Naive B cell (primary cell): ENCODE measurements at regions not wholly inside any gene's neighbourhood (a gene's known extent, or its start where the extent isn't known, plus 50 kb on each side); places are given as distances from the start of the nearest gene placed in this dataset.

Experiments used
- ATAC-seq, 2 donors: fragments of 150-1000 bp; cut with Tn5 transposase; 2 replicates each; pipeline ENCODE4 v1.10.0; 2021; ENCODE audit warnings: low read depth in 2 of 2, mild to moderate bottlenecking in 2 of 2, moderate library complexity in 2 of 2
- DNase-seq: peaks from one replicate; pipeline ENCODE4 v3.0.0; 2022
- H3K27ac Mint-ChIP-seq, 6 donors: one replicate each; pipeline ENCODE4 v1.8.0; 2020 to 2022; ENCODE audit warnings: mild to moderate bottlenecking in 6 of 6, mixed read lengths in 6 of 6, moderate library complexity in 5 of 6, inconsistent platforms in 2 of 6
- H3K27me3 Mint-ChIP-seq, 3 donors: one replicate each; pipeline ENCODE4 v1.8.0; 2021 to 2022; ENCODE audit warnings: mixed read lengths in 3 of 3, mild to moderate bottlenecking in 1 of 3
- H3K36me3 Mint-ChIP-seq, 2 donors: one replicate each; pipeline ENCODE4 v1.8.0; 2020 to 2022; ENCODE audit warnings: mixed read lengths in 2 of 2, inconsistent platforms in 1 of 2, mild to moderate bottlenecking in 1 of 2
- H3K4me1 Mint-ChIP-seq, 3 donors: one replicate each; pipeline ENCODE4 v1.8.0; 2020 to 2022; ENCODE audit warnings: mixed read lengths in 3 of 3, inconsistent platforms in 1 of 3, mild to moderate bottlenecking in 1 of 3, moderate library complexity in 1 of 3
- H3K4me3 Mint-ChIP-seq, 8 donors: one replicate each; pipeline ENCODE4 v1.8.0; 2020 to 2022; ENCODE audit warnings: mild to moderate bottlenecking in 8 of 8, mixed read lengths in 8 of 8, moderate library complexity in 8 of 8, inconsistent platforms in 2 of 8
- H3K9me3 Mint-ChIP-seq, 7 donors: one replicate each; pipeline ENCODE4 v1.8.0; 2020 to 2022; ENCODE audit warnings: mixed read lengths in 7 of 7, mild to moderate bottlenecking in 5 of 7, inconsistent platforms in 2 of 7, moderate library complexity in 1 of 7

DNA sequence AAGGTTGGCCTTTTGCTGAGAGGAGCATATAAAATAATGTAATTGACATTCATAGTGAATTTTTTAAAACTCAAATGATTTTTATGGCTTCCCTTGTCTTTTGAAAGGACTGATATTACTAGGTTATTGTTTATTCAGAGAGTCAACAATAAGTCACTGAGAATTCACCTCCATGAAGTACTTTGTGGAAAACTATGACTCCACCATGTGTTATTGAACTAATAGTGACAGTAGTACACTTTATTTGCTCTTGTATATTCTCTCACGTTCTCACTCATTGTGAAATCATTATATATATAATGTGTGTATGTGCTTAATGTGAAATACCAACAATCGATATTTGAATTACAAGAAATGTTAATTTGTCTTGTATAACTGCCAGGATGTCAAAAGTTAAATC is 267.4 kb upstream of the CCDC179 start:
- Mint-ChIP-seq H3K9me3 (peaks cover 4 to 10% (median 6%) of the 10 kb centered on the region in 7 donors), H3K27me3 (no peaks in the 10 kb centered on the region), H3K4me3 (no peak overlapping the region), H3K36me3 (peaks cover 0 to 2% of the 10 kb centered on the region in 2 donors), H3K4me1 (no peaks in the 10 kb centered on the region), H3K27ac (no peak overlapping the region)
- ATAC-seq (no peak), DNase-seq (no peak)

DNA sequence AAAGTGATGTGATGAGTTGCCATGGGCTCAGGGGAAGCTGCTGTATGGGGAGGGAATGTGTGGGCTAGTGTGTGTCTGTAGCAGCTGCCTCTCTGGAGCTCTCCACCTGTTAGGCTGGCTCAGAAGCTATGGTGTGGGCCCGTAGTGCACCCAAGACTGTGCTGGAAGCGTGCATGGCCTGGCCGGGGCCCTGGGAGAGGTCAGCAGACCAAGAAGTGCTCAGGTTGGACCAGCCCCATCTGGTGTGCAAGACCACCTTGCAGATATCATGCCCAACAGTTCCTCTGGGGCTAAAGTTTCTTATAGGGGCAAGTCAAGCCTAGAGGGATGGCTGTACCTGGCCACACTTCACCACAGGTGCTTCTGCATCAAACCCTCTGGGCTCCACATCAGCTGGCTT is 274.4 kb upstream of the CCDC179 start:
- Mint-ChIP-seq H3K27me3 (no peaks in the 10 kb centered on the region), H3K4me1 (no peaks in the 10 kb centered on the region), H3K27ac (no peak overlapping the region), H3K4me3 (no peak overlapping the region), H3K9me3 (peaks cover 7 to 20% (median 14%) of the 10 kb centered on the region in 7 donors), H3K36me3 (peaks cover 0 to 4% of the 10 kb centered on the region in 2 donors)
- DNase-seq (no peak), ATAC-seq (no peak)

DNA sequence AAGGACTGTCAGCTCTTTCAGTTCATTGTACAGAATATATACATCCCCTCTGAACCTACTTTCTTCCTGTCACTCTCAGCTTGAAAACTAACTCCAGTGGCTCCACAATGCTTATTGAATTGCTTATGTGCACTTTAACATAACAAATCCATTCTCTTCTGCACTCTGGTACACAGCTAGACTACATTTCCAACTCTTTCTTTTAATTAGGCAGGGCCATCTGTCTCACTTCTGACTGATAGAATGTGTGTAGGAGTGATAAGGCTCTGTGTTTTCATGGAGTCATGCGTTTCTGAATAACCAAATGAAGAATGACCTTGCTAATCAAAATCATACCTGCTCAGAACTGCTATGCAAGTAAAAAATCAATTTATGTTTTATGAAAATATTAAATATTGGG is 278.5 kb upstream of the CCDC179 start:
- no peak overlapping the region for H3K4me3 Mint-ChIP-seq
- ATAC-seq (no peak), DNase-seq (no peak)
- H3K27me3 Mint-ChIP-seq, result no peaks in the 10 kb centered on the region
- no peaks in the 10 kb centered on the region for H3K4me1 Mint-ChIP-seq
- peaks cover 0 to 12% (median 4%) of the 10 kb centered on the region in 7 donors for H3K9me3 Mint-ChIP-seq
- H3K36me3 Mint-ChIP-seq, result no peaks in the 10 kb centered on the region
- H3K27ac Mint-ChIP-seq, result no peak overlapping the region

DNA sequence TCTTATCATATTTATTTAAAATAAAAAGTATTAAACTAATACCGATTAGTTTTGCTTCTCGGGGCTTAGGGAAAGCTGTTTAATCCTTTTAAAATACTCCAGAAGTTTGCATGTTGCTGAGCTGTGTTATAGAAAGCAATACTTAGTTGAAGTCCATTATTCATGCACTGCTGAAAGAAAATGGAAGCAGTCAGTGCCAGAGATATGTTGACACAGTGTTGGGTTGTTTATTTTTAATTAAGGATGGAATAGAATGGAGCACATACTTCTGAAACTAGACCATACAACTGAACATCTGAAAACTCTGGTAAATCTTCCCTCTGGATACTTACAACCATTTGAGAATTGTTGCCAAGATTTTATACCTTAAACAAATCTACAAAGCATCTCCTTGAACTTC is 282.7 kb upstream of the CCDC179 start:
- H3K36me3 Mint-ChIP-seq, result no peaks in the 10 kb centered on the region
- no peak for ATAC-seq
- H3K4me1 Mint-ChIP-seq, result no peaks in the 10 kb centered on the region

DNA sequence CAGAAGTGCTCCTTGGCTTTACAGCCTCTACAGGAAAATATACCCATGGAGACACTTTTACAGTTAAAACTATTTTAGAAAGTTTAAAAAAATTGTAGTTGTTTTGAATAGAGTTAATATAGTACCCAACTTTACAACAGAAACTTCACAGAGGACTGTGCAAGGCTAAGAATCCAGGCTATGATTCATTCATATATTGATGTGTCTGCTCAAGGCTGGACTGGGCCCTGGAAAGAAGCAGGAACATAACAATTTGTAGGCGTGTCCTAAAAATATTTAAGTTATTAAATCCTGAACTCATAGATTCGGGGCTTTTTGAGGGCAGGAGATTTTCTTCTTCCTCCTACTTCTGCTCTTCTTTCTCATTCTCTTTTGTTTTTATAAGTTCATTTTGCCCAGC is 291.5 kb upstream of the CCDC179 start:
- Mint-ChIP-seq H3K4me1 (no peaks in the 10 kb centered on the region), H3K9me3 (no peaks in the 10 kb centered on the region), H3K36me3 (no peaks in the 10 kb centered on the region), H3K27me3 (peaks cover 0 to 3% (median 0%) of the 10 kb centered on the region in 3 donors), H3K27ac (peak overlapping the region in 1 of 6 donors; percentile 46), H3K4me3 (no peak overlapping the region)
- no peak for DNase-seq
- no peak for ATAC-seq

More for the DNA sequence above, 282.7 kb upstream of the CCDC179 start:
- H3K4me3 Mint-ChIP-seq, result no peak overlapping the region
- DNase-seq, result no peak
- no peaks in the 10 kb centered on the region for H3K27me3 Mint-ChIP-seq
- no peak overlapping the region for H3K27ac Mint-ChIP-seq
- H3K9me3 Mint-ChIP-seq, result peaks cover 0 to 10% (median 0%) of the 10 kb centered on the region in 7 donors

DNA sequence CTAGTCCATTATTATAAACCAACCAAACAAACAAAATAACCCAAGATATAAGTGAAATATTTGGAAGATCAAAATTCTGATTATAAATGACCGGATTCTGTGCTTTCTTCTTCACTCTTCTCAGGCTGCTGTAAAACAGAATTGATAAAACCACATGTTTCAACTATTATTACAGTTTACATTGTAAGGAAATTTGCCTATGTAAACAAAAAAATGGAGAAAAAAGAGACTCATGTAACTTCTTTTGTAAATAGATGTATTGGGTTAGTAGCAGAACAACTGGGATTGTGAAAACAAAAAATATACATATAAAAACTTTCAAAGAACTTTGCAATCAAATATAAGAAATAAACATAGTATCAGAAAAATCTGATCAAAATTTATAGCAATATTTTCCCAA is 295.2 kb upstream of the CCDC179 start:
- Mint-ChIP-seq H3K9me3 (no peaks in the 10 kb centered on the region), H3K36me3 (no peaks in the 10 kb centered on the region)
- no peak for DNase-seq

DNA sequence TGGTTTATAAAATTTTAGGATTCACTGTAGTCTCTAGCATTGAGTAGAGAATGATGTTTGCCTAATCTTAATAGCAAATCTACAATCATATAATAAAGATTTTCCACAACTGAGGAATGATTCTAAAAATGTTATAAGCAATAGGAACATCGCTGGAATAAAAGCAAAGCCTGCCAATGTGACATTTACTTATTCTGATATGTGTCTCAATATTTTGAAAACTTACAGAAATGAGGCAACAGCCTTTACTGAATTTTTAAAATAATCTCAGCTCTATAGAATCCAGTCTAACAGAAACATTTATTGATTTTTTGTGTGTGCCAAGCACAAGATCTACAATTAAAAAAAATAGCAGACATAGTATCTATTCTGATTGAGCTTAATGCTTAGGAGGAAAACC is 303.7 kb upstream of the CCDC179 start:
- Mint-ChIP-seq H3K27ac (no peak overlapping the region), H3K36me3 (no peaks in the 10 kb centered on the region), H3K9me3 (peaks cover 0 to 4% (median 0%) of the 10 kb centered on the region in 7 donors), H3K27me3 (no peaks in the 10 kb centered on the region), H3K4me3 (no peak overlapping the region), H3K4me1 (no peaks in the 10 kb centered on the region)
- DNase-seq, result no peak
- ATAC-seq, result no peak

More for the DNA sequence above, 295.2 kb upstream of the CCDC179 start:
- Mint-ChIP-seq H3K4me3 (no peak overlapping the region), H3K27ac (no peak overlapping the region), H3K27me3 (peaks cover 0 to 3% (median 0%) of the 10 kb centered on the region in 3 donors), H3K4me1 (no peaks in the 10 kb centered on the region)
- no peak for ATAC-seq

DNA sequence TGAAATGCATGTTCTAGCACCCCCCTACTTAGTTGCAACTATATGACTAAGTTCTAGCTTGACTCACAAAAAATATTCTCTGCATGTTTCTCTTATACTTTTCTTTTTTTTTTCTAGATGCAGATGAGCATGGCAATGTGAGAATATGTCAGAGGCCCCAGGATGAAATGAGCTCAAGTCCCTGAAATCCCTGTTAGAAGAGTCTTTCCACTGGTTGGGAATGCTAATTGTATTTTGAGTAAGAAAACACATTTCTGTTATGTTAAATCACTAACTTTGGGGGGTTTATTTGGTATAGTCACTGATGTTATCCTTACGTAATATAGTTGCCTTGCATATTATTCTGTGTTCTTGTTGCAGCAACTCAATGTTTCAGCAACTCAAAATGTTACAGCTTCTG is 306.1 kb upstream of the CCDC179 start:
- Mint-ChIP-seq H3K27me3 (no peaks in the 10 kb centered on the region), H3K9me3 (peaks cover 0 to 4% (median 0%) of the 10 kb centered on the region in 7 donors), H3K4me1 (no peaks in the 10 kb centered on the region), H3K4me3 (no peak overlapping the region), H3K27ac (no peak overlapping the region), H3K36me3 (no peaks in the 10 kb centered on the region)
- DNase-seq (no peak), ATAC-seq (no peak)

DNA sequence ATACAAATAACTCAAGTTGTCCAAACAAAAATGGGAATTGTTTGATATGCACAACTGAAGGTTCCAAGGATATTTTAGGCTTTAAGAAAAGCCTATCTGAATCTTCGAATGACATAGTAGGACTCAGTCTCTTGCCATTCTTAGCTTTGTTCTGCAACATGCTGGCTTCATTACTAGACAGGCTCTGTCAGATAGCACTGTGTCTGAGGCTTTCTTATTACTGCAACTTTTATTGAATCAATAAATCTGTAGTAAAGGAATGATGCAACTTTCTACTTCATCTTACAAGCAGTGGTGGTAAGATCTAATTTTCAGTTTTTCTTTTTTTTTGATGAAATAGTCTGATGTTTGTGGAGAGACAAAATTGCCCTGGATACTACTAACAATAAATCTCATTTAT is 319.3 kb upstream of the CCDC179 start:
- H3K27me3 Mint-ChIP-seq, result no peaks in the 10 kb centered on the region
- peaks cover 0 to 13% (median 5%) of the 10 kb centered on the region in 7 donors for H3K9me3 Mint-ChIP-seq
- DNase-seq, result no peak
- H3K4me3 Mint-ChIP-seq, result no peak overlapping the region
- H3K4me1 Mint-ChIP-seq, result no peaks in the 10 kb centered on the region
- H3K27ac Mint-ChIP-seq, result no peak overlapping the region
- H3K36me3 Mint-ChIP-seq, result no peaks in the 10 kb centered on the region
- no peak for ATAC-seq

DNA sequence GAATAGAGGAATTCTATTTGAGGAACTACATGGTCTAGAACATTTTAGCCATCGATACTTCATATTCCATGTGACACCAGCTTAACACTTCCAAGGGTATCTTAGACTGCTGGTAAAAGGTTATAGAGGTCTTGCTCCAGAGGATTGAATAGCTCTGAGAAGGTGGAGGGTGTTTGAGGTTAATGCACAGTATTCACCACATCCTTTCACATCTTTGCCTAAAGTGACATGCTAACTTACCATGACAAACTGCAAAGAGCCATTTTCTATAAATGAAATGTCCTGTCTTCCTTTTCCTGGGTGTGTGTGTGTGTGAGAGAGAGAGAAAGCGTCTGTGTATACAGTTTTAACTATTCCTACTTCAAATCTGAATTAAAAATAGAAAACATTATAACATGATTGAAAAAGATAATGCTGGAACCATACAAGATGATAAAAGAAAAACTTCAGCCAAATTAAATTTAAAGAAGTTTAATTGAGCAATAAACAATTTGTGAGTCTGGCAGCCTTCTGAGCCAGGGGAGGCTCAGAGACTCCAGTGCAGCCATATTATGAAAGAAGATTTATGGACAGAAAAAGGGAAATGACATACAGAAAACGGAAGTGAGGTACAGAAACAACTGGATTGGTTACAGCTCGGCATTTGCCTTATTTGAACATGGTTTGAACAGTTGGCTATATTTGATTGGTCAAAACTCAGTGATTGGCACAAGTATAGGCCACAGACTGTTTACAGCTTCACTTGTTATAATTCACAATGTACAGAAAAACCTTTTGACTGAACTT is 320.9 kb upstream of the CCDC179 start:
- DNase-seq (no peak), ATAC-seq (no peak)
- Mint-ChIP-seq H3K36me3 (no peaks in the 10 kb centered on the region), H3K4me1 (no peaks in the 10 kb centered on the region), H3K9me3 (peaks cover 0 to 11% (median 4%) of the 10 kb centered on the region in 7 donors), H3K27ac (no peak overlapping the region), H3K27me3 (no peaks in the 10 kb centered on the region), H3K4me3 (no peak overlapping the region)

DNA sequence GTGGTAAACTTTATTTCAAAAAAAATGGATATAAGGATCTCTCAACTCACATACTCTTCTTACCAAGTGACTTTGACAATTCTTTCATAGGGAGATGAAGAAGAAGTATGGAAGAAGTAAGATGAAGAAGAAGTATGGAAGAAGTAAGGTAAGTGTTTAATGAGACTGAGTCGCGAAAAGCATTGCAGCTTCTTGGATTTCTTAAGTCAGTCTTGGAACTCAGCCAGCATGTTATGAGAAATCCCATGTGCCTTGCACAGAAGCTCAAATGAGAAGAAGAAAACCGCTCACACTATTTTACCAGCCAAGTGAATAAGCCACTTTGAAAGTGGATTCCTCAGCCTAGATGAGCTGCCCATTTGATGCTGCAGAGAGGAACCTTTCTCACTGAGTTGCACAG is 332.0 kb upstream of the CCDC179 start:
- no peak for DNase-seq
- H3K36me3 Mint-ChIP-seq, result no peaks in the 10 kb centered on the region
- no peak overlapping the region for H3K27ac Mint-ChIP-seq
- peaks cover 0 to 11% (median 0%) of the 10 kb centered on the region in 7 donors for H3K9me3 Mint-ChIP-seq
- no peaks in the 10 kb centered on the region for H3K4me1 Mint-ChIP-seq
- no peak for ATAC-seq
- H3K27me3 Mint-ChIP-seq, result no peaks in the 10 kb centered on the region
- no peak overlapping the region for H3K4me3 Mint-ChIP-seq

DNA sequence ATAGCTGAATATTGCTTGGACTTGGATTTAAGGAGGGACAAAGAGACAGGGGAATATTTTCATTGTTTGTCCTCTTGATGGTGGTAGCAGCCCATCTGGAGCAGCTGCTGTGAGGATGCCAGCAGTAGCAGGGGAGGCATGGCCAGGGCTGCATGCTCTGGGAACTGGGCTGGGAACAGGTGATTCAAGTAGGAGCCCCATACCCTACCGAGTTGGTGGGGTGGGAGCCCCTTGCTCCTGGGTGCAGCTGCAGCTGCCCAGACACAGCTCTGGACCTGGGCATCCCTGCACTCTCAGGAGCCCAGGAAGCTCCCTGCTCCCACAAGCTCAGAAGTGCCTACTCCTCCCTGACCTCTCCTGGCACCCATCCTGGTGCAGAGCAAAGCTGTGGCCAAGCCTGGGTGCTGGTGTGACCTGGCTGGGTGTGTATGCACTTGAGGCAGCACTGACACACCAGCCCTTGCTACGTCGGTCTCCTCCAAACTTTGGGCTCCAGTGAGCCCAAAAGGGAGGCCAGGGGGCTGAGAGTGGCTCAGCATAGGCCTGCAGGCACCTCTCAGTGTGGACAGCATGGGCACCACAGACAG is 341.8 kb upstream of the CCDC179 start:
- Mint-ChIP-seq H3K27me3 (no peaks in the 10 kb centered on the region), H3K4me1 (no peaks in the 10 kb centered on the region), H3K4me3 (no peak overlapping the region), H3K27ac (no peak overlapping the region), H3K36me3 (no peaks in the 10 kb centered on the region), H3K9me3 (peaks cover 10 to 31% (median 16%) of the 10 kb centered on the region in 7 donors)
- DNase-seq (no peak), ATAC-seq (no peak)

DNA sequence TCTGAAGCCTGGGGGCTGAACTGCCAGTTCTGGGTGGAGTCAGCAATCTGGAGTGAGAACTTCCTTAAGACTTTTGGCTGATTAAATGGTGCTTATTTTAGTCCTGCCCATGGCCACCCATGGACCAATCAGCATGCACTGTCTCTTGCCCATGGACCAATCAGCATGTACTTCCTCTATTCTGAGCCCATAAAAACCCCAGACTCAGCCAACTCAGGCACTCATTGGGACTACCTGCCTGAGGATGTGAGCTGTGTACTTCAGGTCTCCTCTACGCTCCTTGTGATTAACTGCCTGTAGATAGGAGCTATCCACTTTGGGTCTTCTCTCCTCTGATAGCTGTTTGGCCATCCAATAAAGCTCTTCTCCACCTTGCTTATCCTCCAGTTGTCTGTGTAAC is 342.3 kb upstream of the CCDC179 start:
- no peaks in the 10 kb centered on the region for H3K27me3 Mint-ChIP-seq
- no peaks in the 10 kb centered on the region for H3K4me1 Mint-ChIP-seq
- no peak overlapping the region for H3K27ac Mint-ChIP-seq
- DNase-seq, result no peak
- H3K36me3 Mint-ChIP-seq, result no peaks in the 10 kb centered on the region
- ATAC-seq, result no peak
- peaks cover 9 to 29% (median 16%) of the 10 kb centered on the region in 7 donors for H3K9me3 Mint-ChIP-seq
- H3K4me3 Mint-ChIP-seq, result no peak overlapping the region

DNA sequence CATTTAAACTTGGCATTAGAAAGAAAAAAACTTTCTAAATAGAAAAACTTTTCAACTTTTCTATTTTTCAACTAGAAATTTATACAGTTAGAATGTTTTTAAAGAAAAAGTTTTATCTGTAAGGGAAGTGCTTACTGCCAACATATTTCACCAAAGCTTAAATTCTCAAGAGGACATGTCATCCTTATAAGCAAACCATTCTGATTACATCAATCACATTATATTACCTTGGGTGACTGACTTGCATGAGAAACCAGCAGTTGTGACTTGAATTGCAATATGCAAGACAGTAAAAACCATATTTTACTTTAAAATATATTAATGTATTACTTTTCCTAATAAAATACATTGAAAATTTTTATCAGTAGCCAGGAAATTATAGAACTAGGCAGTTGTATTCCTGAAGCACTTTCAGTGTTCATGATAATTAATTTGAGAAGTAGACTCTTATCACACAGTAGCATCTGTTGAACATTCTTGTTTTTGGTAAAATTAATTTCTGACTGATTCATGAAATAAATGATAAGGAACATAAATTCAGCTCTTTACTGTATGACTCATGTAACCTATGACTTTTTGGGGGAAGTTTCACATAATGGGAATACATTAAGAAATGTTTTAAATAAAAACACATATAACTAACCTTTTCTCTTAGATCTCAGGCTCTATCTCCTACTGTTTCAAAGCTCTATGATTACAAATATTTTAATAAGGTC is 345.0 kb upstream of the CCDC179 start:
- no peak overlapping the region for H3K4me3 Mint-ChIP-seq
- peaks cover 4 to 16% (median 11%) of the 10 kb centered on the region in 7 donors for H3K9me3 Mint-ChIP-seq
- ATAC-seq, result no peak
- no peak overlapping the region for H3K27ac Mint-ChIP-seq
- no peaks in the 10 kb centered on the region for H3K36me3 Mint-ChIP-seq
- H3K27me3 Mint-ChIP-seq, result no peaks in the 10 kb centered on the region
- H3K4me1 Mint-ChIP-seq, result no peaks in the 10 kb centered on the region
- no peak for DNase-seq
